ENCODE measurements at regions not wholly inside any gene's neighbourhood (a gene's known extent, or its start where the extent isn't known, plus 50 kb on each side); places are given as distances from the start of the nearest gene placed in this dataset.

DNA sequence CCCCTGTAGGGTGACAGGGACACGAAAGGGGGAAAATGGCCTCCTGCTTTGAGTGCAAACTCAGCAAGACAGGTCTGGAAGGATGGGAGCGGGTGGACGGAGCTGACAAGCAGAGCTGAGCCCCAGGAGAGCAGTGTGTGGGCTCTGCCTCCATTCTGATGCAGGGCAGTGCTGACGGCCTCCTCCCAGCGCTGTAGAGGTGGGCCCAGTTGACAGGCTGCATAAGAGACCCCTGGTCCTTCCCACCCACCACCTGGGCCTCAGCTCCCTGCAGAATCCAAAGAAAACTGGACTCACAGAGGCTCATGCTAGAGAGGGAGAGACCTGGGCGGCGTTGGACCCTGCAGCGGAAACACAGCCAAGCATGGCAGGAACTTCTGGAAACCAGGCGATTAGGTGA, 1113.4 kb downstream of the BRD1 start:
- no peak for DNase-seq (ENCODE audit: low spot score)

DNA sequence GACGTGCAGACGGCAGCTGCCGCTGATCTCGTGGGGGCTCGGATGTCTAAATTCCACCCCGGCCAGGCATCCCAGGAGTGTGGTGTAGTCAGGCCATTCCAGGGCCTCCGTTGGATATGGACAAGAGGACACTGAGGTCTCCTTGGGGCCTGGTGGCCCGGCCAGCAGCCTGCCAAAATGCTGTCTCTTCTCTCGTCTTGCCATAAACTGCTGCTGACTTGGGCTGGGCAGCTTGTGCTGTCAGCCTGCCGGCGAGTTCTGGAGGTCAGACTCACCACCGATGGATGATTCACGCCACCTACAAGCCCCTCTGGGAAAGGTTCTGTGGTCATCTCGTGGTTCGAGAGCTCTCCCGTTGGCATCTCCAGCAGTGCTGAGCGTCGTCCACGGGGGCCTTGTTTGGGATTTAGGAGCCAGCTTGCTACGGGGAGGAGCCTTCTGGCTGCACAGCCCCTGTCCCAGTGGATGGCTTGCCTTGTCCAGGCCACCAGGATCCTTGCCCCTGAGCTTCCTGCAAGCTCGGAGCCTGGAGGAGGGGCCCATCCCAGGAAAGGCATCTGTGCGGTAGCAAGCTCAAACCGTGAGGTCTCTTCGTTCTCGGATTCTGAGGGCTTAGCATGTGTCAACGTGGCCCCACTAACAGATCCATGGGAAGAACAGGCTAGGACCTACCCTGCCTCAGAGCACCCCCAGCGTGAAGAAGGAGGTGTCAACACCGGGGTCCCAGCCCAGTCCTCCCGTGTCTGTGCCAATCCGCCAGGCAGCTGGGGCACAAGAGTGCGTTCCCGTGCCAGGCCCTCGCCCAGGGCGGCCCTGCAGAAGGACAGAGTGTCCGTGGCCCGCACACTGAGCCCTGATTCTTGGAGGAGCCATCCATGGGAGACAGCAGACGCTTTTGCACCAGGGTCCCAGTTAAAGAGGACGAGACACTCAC, 1114.1 kb downstream of the BRD1 start:
- DNase-seq (ENCODE audit: low spot score) = no peak

- DNase-seq (ENCODE audit: low spot score) = no peak
These were observed 1115.0 kb downstream of the BRD1 start for GRCh38 chr22:48712558-48713271.

DNA sequence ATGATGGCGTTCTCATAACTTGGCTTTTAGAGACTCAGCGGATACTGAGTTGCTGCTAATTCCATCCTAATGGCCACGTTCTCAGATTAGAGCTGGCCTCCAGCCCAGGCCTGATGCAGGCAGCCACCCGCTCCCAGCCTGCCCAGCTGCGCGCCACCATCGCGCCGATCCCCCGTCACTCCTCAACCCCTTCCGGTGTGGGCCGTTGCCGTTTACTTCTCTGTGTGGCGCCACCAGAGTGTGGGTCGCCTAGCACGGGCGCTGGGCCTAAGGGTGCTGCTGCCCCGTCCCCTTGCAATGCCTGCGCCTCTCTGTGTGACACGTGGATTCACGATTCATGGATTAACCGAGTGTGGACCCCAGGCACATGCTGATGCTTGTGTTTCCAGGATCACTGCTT, 1116.0 kb downstream of the BRD1 start:
- no peak for DNase-seq (ENCODE audit: low spot score)

- DNase-seq (ENCODE audit: low spot score) = no peak
These were observed 1116.6 kb downstream of the BRD1 start for GRCh38 chr22:48711031-48711431.

DNA sequence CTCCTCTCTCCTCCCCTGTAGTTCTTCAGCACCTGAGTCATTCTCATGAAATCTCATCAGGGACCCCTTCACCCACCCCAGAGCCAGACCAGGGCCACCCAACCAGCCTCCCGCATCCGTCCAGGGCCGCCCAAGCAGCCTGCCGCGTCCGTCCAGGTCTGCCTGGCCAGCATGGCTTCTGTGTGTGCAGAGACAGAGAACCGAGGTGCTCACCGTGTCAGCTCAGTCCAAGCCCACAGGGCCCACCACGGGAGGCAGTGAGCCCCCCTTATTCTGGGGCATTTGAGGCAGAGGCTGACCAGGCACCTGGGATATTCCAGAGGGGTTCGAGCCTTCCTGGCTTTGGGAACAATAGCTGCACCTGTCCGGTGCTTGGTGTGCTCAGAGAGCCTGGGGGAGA, 1117.3 kb downstream of the BRD1 start:
- DNase-seq (ENCODE audit: low spot score) = no peak

DNA sequence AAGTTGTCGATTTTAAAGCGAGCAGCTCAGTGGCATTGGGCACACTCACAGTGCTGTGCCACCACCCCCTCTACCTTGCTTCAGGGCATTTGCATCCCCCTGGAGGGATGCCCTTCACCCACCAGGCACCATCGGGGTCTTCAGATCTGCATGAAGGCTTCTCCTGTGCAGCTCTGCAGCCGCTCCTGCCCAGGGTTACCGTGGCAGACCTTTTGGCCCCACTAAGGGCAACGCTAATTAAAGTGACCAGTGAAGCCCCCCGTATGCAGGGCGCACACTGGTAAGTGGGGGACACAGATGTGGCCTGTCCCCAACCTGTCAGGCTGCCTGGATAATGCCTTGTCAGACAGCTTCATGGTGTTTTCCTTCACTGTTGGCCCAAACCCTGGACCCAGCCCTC, 1117.7 kb downstream of the BRD1 start:
- DNase-seq (ENCODE audit: low spot score) = no peak

- DNase-seq (ENCODE audit: low spot score) = no peak
These were observed 1118.2 kb downstream of the BRD1 start for GRCh38 chr22:48709453-48709852.

DNA sequence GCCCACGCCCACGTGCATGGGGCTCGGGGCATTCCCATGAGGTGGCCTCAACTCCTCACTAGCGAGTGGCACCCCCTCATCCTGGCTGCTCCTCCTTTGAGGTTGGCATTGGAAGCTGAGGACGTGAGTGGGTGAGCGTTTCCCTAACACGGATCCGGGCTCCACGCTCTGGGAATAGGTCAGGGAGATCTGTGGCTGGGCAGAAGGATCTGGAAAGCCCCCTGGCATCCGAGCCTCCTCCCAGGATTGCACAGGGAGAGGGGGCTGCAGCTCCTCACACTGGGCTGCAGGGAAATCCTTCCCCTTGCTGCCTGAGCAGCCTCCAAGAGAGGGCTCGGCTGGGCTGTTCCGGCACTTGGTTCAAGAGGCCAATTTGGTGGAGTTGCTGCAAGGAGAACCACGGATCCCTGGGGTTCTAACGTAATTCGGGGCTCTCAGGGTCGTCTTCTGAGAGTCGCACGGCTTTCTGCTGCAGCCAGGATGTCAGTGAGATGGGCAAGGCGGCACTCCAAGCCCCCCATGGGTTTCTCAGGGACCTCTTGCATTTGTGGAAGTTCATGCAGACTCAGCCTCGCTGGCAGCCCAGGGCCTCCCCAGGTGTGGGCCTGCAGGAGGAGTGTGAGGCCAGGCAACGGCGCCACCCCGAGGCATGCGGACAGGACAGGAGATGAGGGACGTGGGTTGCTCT, 1119.0 kb downstream of the BRD1 start:
- DNase-seq (ENCODE audit: low spot score) = no peak

DNA sequence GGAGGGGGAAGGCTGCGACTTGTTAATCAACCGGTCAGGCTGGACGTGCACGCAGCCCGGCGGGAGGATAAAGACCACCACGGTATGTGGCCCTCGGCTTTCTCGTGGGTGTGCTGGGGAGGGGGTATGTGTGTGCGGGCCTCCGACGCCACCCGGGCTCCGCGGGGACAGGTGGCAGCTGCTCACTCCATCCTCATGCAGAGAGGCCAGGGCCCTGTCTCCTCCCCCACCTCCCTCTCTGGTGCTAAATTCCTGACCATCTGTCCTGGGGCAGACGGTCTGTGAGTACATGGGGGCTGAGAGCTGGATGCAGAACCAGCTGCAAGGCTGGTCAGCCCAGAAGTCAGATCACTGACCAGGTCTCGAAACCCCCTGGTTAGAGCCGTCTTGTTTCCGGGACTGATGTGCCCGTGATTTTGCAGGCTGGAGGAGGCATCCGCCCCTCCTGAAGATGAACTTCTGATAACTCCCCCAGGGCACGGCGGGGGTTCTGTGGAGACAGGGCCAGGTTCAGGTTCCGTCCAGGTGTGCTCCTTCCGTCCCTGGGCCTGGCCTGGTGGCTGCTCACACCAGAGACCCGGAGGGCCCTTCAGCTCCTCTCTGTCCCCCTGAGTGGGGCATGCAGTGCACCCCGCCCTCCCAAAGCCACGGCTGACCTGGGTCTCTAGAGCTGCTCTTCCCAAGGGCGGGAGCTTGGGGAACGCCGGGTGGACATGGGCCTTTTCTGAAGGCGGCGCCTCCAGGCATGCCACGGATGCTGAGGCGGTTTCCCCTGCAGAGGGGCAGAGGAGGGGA, 1119.7 kb downstream of the BRD1 start:
- DNase-seq (ENCODE audit: low spot score) = no peak

GRCh38 chr22:48706934-48707762, 1120.5 kb downstream of the BRD1 start:
- DNase-seq (ENCODE audit: low spot score) = no peak

DNA sequence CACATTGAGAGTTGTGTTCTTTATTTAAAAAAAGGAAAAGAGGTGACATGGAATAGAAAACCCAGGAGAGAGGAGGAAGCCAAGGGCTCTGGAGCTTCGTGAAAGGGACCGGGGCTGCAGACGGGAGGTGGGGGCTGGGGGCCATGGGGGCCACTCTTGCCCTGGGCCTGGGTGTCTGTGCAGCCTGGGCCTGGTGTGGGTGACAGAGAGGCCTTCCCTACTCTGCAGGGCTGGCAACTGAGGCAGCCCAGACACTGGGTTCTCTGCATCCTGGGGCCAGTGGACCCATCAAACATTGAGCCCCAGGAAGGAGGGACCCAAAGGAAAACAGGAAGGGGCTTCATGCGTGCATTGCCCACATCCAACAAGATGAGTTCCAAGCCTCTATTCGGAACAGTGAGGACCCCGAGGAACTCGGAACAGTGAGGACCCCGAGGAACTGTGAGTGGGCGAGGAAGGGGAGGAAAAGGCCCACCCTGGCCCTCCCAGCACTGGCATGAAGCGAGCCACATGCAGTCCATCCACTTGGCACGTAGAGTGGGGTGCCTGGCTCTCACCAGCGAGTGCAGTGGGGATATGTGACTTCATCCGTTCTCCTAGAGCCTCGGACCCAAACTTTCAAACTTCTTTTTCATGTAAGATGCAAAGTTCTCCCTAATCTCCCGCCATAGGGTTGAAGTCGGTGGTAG, 1121.6 kb downstream of the BRD1 start:
- DNase-seq (ENCODE audit: low spot score) = no peak

DNA sequence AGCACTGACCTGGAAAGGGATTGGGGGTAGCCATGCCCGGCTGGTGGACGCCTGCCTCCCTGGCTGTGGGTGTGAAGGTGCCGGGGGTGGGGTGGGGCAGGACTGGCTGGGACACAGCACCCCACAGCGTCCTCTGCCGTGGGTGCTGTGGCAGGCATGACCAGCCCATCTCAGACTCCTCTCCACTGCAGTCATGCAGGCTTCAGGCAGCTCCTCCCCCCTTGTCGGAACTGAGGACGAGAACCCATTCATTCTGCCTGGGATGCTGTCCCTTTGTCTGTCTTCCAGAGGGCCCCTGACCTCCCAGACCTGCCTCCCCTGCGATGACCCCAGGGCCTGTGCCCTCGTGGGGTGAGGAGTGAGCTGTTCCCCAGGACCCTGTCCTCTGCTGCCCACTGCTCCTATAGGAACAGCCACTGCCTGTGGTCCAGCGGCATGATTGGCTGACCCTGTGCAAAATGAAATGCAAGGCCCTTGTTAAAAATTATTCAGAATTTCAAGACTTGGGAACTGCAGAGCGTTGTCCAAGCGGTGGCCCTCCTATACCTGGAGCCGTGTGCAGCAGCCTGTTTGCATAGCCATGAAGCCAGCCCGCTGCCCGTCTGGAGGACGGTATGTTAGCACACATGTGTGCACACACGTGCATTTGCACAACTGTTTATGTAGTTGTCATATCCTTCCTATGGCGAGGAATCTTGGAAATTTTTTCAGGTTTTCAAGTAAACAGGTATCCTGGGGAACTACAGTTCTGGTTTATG, 1122.3 kb downstream of the BRD1 start:
- no peak for DNase-seq (ENCODE audit: low spot score)

DNA sequence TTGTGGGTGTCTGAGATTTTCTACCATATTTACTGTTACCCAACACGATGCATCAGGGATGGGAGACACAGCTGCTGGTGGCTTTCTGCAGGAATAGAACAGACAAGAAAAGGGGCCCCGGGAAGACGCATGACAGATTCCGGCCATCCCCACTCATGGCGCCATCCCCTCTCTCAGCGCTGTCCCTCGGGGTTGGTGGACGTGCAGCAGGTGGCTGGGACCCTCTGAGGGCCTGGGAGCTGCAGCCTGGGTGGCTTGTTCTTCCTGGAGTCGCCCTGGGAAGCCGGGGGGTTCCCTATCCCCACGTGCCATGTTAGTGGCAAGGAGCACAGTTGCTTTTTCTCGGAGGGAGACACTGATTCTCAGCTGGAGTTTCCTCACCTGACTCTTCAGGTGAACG, 1123.3 kb downstream of the BRD1 start:
- no peak for DNase-seq (ENCODE audit: low spot score)

- no peak for DNase-seq (ENCODE audit: low spot score)
These were observed 1124.3 kb downstream of the BRD1 start for GRCh38 chr22:48703265-48703941.

DNA sequence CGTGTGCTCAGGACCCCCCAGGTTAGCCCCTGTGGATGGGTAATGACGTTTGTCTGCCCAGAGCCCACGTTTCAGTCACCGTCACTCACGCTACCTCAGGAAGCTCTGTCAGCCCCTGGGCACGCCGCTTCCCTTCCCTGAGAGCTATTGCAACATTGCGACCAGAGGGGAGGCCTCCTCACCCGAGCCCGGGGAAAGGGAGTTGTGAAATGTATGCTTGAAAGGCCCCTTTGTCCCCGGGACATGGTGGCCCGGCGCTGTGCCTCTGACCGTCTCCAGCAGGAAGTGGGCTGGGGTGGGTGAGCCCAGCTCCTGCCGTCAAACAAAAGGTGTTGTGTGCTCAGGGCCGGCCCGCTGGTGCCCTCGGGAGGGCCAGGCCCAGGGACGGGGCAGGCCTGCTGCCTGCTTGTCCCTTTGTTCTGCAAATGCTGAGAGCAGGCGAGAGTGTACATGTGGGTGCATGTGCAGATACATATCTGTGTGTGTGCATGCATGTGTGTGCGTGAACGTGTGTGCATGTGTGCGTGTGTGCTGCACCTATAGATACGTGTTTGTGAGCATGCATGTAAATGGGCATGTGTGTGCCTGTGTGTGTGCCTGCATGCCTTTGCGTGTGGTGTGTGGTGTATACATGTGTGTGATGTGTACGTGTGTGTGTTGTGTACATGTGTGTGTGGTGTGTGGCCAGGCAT, 1125.0 kb downstream of the BRD1 start:
- peak; percentile 63 for DNase-seq (ENCODE audit: low spot score)

DNA sequence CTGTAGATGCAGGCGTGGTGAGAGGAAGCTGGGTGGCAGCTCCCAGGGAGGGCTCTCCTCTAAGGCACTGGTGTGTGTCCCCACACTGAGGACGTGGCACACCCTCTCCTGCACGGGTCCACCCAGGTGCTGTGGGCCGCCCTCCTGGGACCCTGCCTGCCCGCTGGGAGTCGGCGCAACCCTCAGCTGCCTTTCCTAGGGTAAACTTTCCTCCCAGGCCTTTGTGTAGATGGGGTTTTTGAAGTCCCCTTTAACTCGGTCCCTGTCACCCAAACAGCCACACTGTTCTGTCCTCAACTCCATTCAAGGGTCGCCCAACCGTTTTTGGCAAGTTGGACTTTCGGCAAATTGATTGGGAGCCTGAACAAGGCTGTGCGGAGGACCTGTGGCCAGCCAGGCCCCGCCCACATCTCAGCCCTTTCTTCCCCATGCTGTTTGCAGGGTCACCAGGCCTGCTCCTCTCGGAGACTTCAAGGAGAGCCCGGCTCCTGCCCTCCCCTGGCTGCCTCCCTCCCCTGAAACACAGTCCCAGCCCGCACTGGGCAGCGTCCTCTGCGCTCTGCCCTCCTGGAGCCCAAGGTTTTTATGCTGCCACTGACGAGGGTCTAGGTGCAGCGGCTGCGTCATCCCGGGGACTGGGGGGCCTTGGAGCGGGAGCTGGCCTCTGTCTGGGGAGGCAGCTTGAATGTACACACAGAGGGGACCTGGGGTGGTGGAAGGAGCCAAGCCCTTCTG, 1126.2 kb downstream of the BRD1 start:
- no peak for DNase-seq (ENCODE audit: low spot score)
